ENCODE measurements at regions not wholly inside any gene's neighbourhood (a gene's known extent, or its start where the extent isn't known, plus 50 kb on each side); places are given as distances from the start of the nearest gene placed in this dataset.

DNA sequence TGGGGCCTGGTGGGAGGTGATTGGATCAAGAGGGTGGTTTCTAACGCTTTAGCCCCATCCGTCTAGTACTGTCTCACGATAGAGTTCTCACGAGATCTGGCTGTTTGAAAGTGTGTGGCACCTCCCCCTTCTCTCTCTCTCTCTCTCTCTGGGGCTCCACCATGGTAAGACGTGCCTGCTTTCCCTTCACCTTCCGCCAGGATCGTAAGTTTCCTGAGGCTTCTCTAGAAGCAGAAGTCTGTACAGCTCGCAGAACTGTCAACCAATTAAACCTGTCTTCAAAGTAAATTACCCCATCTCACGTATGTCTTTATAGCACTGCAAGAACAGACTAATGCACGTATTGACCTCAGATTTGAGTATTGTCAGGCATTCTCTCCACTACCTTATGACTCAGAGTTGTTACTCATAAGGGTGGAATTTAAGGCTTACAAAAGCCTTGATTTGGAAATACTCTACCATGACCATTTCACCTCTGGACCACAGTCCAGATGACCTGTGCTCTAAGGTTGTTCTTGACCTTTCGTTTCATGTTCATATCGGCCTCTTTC, 99.5 kb upstream of the AGAP1 start:
- Histone ChIP-seq H3K27me3 (ENCODE audit: low read depth, low read length) (no peaks in the 10 kb centered on the region), H3K36me3 (ENCODE audit: control insufficient read depth in 1 of 2, insufficient read depth in 2 of 2, low read length in 2 of 2) (no peaks in the 10 kb centered on the region), H3K9me3 (ENCODE audit: control insufficient read depth in 1 of 2, low read length in 2 of 2) (no peaks in the 10 kb centered on the region), H3K27ac (ENCODE audit: low read length) (no peak overlapping the region), H3K4me3 (ENCODE audit: low read depth in 1 of 2, low read length in 2 of 2) (no peak overlapping the region), H3K4me1 (ENCODE audit: control insufficient read depth in 1 of 2, insufficient read depth in 2 of 2, low read length in 2 of 2) (no peaks in the 10 kb centered on the region)

DNA sequence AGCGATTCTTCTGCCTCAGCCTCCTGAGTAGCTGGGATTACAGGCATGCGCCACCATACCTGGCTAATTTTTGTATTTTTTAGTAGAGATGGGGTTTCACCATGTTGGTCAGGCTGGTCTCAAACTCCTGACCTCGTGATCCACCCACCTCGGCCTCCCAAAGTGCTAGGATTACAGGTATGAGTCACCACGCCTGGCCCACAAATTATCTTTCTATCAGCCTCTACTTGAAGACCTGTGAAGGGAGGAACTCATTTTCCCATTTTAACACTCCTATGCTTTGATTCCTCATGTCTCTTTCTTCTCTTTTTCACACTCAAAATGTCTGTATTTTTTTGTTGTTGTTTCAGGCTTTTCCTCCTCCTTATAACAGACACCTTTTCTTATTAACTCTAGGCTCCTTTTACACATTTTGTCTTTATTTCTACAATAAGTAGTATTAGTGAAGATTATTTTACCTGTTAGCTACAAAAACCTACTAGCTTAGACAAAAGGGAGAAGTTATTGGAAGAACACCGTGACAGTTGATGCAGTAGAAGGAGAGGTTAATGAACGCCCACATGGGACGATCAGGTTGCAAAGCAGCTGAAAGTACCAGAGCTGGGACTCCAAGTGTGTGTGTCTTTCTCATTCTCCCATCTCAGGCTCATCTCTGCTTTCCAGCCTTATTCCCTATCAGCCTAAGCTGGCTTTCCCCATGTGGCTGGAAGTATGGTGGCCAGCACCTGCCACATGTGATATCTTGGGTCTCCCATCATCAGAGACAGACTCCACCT, 97.6 kb upstream of the AGAP1 start:
- no peak overlapping the region for H3K27ac ChIP-seq (ENCODE audit: low read length)
- no peaks in the 10 kb centered on the region for H3K4me1 ChIP-seq (ENCODE audit: control insufficient read depth in 1 of 2, insufficient read depth in 2 of 2, low read length in 2 of 2)
- H3K9me3 ChIP-seq (ENCODE audit: control insufficient read depth in 1 of 2, low read length in 2 of 2): no peaks in the 10 kb centered on the region
- no peaks in the 10 kb centered on the region for H3K27me3 ChIP-seq (ENCODE audit: low read depth, low read length)
- H3K36me3 ChIP-seq (ENCODE audit: control insufficient read depth in 1 of 2, insufficient read depth in 2 of 2, low read length in 2 of 2): no peaks in the 10 kb centered on the region
- H3K4me3 ChIP-seq (ENCODE audit: low read depth in 1 of 2, low read length in 2 of 2): no peak overlapping the region

DNA sequence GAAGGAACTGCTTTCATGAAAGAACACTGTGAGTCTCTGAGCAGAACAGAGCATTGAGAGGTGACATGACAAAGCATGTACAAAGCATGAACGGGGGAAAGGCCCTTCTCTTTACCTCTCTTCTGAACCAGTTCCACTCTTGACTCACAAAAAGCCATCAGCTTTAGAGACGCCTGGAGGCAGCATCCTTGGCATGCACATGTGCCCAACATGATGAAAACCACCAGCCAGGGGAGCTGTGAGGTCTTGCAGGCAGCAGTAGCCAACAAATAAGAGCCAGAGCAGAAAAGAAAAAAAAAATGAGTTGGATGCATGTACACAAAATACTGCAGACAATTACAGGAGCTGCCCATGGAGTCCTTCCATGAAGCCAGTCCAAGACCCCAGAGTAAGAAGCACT, 95.5 kb upstream of the AGAP1 start:
- no peak overlapping the region for H3K27ac ChIP-seq (ENCODE audit: low read length)
- H3K36me3 ChIP-seq (ENCODE audit: control insufficient read depth in 1 of 2, insufficient read depth in 2 of 2, low read length in 2 of 2): no peaks in the 10 kb centered on the region
- H3K27me3 ChIP-seq (ENCODE audit: low read depth, low read length): no peaks in the 10 kb centered on the region
- no peaks in the 10 kb centered on the region for H3K9me3 ChIP-seq (ENCODE audit: control insufficient read depth in 1 of 2, low read length in 2 of 2)
- H3K4me1 ChIP-seq (ENCODE audit: control insufficient read depth in 1 of 2, insufficient read depth in 2 of 2, low read length in 2 of 2): no peaks in the 10 kb centered on the region
- no peak overlapping the region for H3K4me3 ChIP-seq (ENCODE audit: low read depth in 1 of 2, low read length in 2 of 2)

DNA sequence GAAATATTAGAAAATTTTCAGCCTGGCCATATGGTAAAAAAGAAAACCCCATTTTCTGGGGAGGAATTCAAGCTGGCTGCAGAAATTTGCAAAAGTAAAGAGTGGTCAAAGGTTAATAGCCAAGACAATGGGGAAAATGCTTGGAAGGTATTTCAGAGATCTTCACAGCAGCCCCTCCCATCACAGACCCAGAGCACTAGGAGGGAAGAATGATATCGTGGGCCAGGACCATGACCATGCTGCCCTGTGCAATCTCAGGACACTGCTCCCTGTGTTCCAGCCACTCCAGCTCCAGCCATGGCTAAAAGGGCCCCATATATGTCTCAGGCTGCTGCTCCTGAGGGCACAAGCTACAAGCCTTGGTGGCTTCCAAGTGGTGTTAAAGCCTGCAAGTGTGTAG, 93.9 kb upstream of the AGAP1 start:
- H3K9me3 ChIP-seq (ENCODE audit: control insufficient read depth in 1 of 2, low read length in 2 of 2): no peaks in the 10 kb centered on the region
- no peak overlapping the region for H3K4me3 ChIP-seq (ENCODE audit: low read depth in 1 of 2, low read length in 2 of 2)
- no peaks in the 10 kb centered on the region for H3K27me3 ChIP-seq (ENCODE audit: low read depth, low read length)
- H3K4me1 ChIP-seq (ENCODE audit: control insufficient read depth in 1 of 2, insufficient read depth in 2 of 2, low read length in 2 of 2): no peaks in the 10 kb centered on the region
- H3K27ac ChIP-seq (ENCODE audit: low read length): no peak overlapping the region
- no peaks in the 10 kb centered on the region for H3K36me3 ChIP-seq (ENCODE audit: control insufficient read depth in 1 of 2, insufficient read depth in 2 of 2, low read length in 2 of 2)

DNA sequence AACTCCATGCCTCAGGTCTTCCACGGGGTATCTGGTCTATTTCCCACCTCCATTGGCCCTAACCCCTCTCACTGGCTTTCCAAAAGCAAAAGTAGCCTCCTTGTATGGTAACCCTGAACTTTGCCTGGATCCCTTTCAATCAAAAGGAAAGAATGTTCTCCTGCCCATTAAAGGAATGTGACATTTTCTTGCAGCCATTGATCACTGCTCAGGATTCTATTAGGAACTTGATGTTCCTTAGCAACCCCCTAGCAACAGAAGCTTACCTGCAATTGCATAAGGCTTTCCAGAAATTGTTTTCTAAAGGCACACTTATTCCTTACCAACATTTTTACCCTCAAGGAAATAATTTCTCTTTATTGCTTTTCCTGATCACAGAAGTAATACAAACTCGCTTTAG, 91.4 kb upstream of the AGAP1 start:
- H3K27me3 ChIP-seq (ENCODE audit: low read depth, low read length): no peaks in the 10 kb centered on the region
- H3K4me1 ChIP-seq (ENCODE audit: control insufficient read depth in 1 of 2, insufficient read depth in 2 of 2, low read length in 2 of 2): no peaks in the 10 kb centered on the region
- no peak overlapping the region for H3K4me3 ChIP-seq (ENCODE audit: low read depth in 1 of 2, low read length in 2 of 2)
- no peaks in the 10 kb centered on the region for H3K36me3 ChIP-seq (ENCODE audit: control insufficient read depth in 1 of 2, insufficient read depth in 2 of 2, low read length in 2 of 2)
- no peaks in the 10 kb centered on the region for H3K9me3 ChIP-seq (ENCODE audit: control insufficient read depth in 1 of 2, low read length in 2 of 2)
- H3K27ac ChIP-seq (ENCODE audit: low read length): no peak overlapping the region

DNA sequence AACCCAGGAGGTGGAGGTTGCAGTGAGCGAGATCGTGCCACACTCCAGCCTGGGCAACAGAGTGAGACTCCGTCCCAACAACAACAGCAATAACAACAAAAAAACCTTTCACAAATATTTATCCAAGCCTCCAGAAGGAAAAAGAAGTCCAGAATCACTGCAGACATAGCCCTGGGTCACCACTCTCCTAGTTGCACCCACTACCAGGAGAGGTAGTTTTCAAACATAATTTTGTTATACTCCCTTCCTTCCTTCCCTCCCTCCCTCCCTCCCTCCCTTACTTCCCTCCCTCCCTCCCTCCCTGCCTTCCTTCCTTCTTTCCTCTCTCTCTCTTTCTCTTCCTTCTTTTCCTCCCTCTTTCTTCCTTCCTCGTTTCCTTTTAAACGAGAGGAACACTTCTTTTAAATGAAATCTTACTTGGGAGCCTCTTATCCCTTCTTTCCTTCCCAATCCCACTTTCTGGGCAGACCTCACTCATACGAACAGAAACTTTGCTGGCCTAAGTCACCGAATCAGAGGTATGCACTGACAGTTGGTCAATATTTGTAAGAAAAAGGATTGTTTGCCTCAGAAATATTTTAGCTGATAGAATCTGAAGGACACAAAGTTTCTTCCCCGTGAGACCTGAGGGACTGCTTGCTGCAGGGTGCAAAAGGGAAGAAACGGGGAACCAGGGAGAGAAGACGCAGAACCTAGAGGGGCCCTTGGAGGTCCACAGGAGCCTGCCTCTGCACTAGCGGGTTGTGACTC, 88.1 kb upstream of the AGAP1 start:
- Histone ChIP-seq H3K4me1 (ENCODE audit: control insufficient read depth in 1 of 2, insufficient read depth in 2 of 2, low read length in 2 of 2) (no peaks in the 10 kb centered on the region), H3K9me3 (ENCODE audit: control insufficient read depth in 1 of 2, low read length in 2 of 2) (no peaks in the 10 kb centered on the region), H3K27me3 (ENCODE audit: low read depth, low read length) (no peaks in the 10 kb centered on the region), H3K36me3 (ENCODE audit: control insufficient read depth in 1 of 2, insufficient read depth in 2 of 2, low read length in 2 of 2) (no peaks in the 10 kb centered on the region), H3K27ac (ENCODE audit: low read length) (no peak overlapping the region), H3K4me3 (ENCODE audit: low read depth in 1 of 2, low read length in 2 of 2) (no peak overlapping the region)

DNA sequence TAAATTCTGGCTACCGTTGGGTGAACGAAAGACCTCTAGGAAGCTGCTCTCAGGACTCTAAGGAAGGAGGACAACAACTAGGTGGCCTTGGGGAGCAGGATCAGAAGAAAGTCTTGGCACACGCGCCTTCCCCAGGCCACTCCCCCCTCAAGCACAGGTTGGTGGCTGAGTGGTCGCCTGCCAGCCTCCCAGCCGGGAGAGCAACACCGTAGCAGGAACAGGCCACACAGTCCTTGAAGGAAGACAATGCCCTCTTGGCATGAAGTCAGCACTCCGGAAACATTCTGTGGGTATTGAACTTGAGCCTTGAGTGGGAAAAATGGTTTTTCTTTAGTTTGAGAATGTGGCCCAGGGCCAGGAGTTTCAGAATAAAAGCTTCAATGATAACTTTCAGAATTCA, 87.4 kb upstream of the AGAP1 start:
- H3K27ac ChIP-seq (ENCODE audit: low read length): no peak overlapping the region

DNA sequence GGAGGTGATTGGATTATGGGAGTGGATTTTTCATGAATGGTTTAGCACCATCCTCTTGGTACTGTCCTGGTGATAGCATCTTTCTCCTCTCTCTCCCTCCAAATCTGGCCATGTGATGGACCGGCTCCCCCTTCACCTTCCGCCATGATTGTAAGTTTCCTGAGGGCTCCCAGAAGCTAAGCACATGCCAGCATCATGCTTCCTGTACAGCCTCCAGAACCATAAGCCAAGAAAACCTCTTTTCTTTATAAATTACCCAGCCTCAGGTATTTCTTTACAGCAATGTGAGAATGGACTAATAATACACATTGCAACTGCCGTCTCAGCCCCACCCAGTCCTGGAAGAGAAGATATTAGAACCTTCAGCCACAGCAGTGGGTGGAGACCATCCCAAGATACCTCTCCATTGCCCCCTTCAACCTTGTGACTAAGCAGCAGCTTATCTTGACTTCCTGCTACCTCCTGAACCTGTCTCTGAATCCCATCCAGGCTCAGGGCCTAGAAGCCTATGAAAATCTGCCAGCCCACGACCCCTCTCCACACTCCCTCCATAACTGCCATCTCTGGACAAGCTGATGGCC, 81.8 kb upstream of the AGAP1 start:
- H3K9me3 ChIP-seq (ENCODE audit: control insufficient read depth in 1 of 2, low read length in 2 of 2): no peaks in the 10 kb centered on the region
- H3K36me3 ChIP-seq (ENCODE audit: control insufficient read depth in 1 of 2, insufficient read depth in 2 of 2, low read length in 2 of 2): no peaks in the 10 kb centered on the region
- H3K27me3 ChIP-seq (ENCODE audit: low read depth, low read length): no peaks in the 10 kb centered on the region
- H3K4me3 ChIP-seq (ENCODE audit: low read depth in 1 of 2, low read length in 2 of 2): no peak overlapping the region
- H3K27ac ChIP-seq (ENCODE audit: low read length): no peak overlapping the region
- H3K4me1 ChIP-seq (ENCODE audit: control insufficient read depth in 1 of 2, insufficient read depth in 2 of 2, low read length in 2 of 2): no peaks in the 10 kb centered on the region

More for the DNA sequence above, 87.4 kb upstream of the AGAP1 start:
- no peak overlapping the region for H3K4me3 ChIP-seq (ENCODE audit: low read depth in 1 of 2, low read length in 2 of 2)
- H3K4me1 ChIP-seq (ENCODE audit: control insufficient read depth in 1 of 2, insufficient read depth in 2 of 2, low read length in 2 of 2): no peaks in the 10 kb centered on the region
- H3K27me3 ChIP-seq (ENCODE audit: low read depth, low read length): no peaks in the 10 kb centered on the region
- H3K9me3 ChIP-seq (ENCODE audit: control insufficient read depth in 1 of 2, low read length in 2 of 2): no peaks in the 10 kb centered on the region
- no peaks in the 10 kb centered on the region for H3K36me3 ChIP-seq (ENCODE audit: control insufficient read depth in 1 of 2, insufficient read depth in 2 of 2, low read length in 2 of 2)

DNA sequence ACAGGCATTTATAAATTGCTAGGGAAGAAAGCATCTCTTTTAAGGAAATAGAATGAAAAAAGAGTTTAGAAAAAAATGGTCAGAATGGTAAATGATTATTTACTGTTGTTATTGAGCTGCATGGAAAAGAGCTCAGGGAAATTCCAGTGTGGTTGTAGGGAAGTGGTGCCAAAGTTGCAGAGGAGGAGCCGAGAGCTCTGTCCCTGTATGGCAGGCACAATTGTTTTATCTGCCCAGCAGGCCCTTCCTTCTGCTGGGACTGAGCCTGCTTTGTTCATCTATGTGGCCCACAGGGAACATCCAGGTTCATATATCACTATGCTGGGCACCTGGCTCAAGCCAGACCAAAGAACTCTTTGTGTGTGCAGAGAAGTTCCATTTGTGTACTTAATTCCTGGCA, 80.8 kb upstream of the AGAP1 start:
- no peaks in the 10 kb centered on the region for H3K9me3 ChIP-seq (ENCODE audit: control insufficient read depth in 1 of 2, low read length in 2 of 2)
- H3K36me3 ChIP-seq (ENCODE audit: control insufficient read depth in 1 of 2, insufficient read depth in 2 of 2, low read length in 2 of 2): no peaks in the 10 kb centered on the region
- H3K27me3 ChIP-seq (ENCODE audit: low read depth, low read length): no peaks in the 10 kb centered on the region
- H3K27ac ChIP-seq (ENCODE audit: low read length): no peak overlapping the region
- no peaks in the 10 kb centered on the region for H3K4me1 ChIP-seq (ENCODE audit: control insufficient read depth in 1 of 2, insufficient read depth in 2 of 2, low read length in 2 of 2)
- no peak overlapping the region for H3K4me3 ChIP-seq (ENCODE audit: low read depth in 1 of 2, low read length in 2 of 2)

DNA sequence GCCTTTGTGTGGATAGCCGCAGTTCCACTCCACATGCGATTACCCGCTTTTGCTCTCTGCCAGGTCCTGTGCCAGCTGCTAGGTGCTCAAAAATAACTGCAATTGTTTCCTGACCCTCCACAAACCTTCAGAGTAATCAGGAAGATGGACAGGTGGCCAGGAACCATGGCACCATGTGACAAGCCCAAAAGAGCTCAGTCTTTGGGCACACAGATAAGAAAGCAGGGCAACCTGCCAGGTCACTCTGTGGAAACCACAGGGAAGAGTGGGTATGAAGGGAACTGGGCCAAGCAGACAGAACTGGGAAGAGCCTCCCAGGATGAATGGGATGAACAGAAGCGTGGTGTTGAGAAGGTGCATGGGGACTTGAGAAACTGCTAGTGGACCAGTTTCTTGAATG, 79.4 kb upstream of the AGAP1 start:
- H3K4me3 ChIP-seq (ENCODE audit: low read depth in 1 of 2, low read length in 2 of 2): no peak overlapping the region
- H3K27ac ChIP-seq (ENCODE audit: low read length): no peak overlapping the region

DNA sequence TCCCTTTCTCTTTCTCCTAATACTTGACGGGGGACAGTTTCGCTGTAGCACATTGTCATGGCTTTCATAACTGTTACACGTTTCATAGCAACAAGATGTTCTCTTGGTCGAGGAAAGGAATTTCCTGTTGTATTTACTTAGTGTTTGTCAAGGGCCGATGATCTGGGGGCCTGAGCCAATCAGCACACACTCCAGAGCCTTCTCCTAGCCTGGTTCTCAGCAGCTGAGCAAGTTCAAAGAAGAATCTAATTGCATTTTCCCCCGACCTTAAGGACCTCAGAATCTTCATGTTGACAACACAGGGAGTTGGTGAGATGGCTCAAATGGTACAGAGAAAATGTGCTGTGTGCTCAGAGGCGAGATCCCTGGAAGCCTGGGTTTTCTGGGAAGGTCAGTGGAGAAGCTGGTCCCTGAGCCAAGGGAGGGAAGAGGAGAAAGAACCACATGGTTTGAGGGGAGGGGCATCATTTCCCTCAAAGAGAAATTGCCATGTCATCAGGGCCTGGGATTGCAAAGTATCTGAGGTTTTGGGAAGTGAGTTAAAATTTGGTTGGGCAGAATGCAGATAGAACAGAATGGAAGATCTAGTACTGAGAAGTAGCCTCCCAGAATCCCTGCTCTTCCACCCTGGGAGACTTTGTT, 76.9 kb upstream of the AGAP1 start:
- no peak overlapping the region for H3K27ac ChIP-seq (ENCODE audit: low read length)
- H3K36me3 ChIP-seq (ENCODE audit: control insufficient read depth in 1 of 2, insufficient read depth in 2 of 2, low read length in 2 of 2): no peaks in the 10 kb centered on the region
- no peak overlapping the region for H3K4me3 ChIP-seq (ENCODE audit: low read depth in 1 of 2, low read length in 2 of 2)
- H3K27me3 ChIP-seq (ENCODE audit: low read depth, low read length): no peaks in the 10 kb centered on the region
- H3K4me1 ChIP-seq (ENCODE audit: control insufficient read depth in 1 of 2, insufficient read depth in 2 of 2, low read length in 2 of 2): no peaks in the 10 kb centered on the region
- no peaks in the 10 kb centered on the region for H3K9me3 ChIP-seq (ENCODE audit: control insufficient read depth in 1 of 2, low read length in 2 of 2)

More for the DNA sequence above, 79.4 kb upstream of the AGAP1 start:
- H3K9me3 ChIP-seq (ENCODE audit: control insufficient read depth in 1 of 2, low read length in 2 of 2): no peaks in the 10 kb centered on the region
- no peaks in the 10 kb centered on the region for H3K4me1 ChIP-seq (ENCODE audit: control insufficient read depth in 1 of 2, insufficient read depth in 2 of 2, low read length in 2 of 2)
- H3K27me3 ChIP-seq (ENCODE audit: low read depth, low read length): no peaks in the 10 kb centered on the region
- H3K36me3 ChIP-seq (ENCODE audit: control insufficient read depth in 1 of 2, insufficient read depth in 2 of 2, low read length in 2 of 2): no peaks in the 10 kb centered on the region

Measured in muscle layer of duodenum (tissue), 2 donors.